Activated T-cell treated with anti-CD3 and anti-CD28 coated beads, Interleukin-2, amount 50 U/mL, for 1 hour (primary cell): ENCODE measurements at regions not wholly inside any gene's neighbourhood (a gene's known extent, or its start where the extent isn't known, plus 50 kb on each side); places are given as distances from the start of the nearest gene placed in this dataset.
"Not testable (repeated sequence)": the region's sequence is repeated elsewhere in the genome, so short reads cannot be mapped to it uniquely, and the experiment has no call there.

Experiments used
- DNase-seq: peaks from one replicate; pipeline ENCODE4 v3.0.0-alpha.2; 2020

DNA sequence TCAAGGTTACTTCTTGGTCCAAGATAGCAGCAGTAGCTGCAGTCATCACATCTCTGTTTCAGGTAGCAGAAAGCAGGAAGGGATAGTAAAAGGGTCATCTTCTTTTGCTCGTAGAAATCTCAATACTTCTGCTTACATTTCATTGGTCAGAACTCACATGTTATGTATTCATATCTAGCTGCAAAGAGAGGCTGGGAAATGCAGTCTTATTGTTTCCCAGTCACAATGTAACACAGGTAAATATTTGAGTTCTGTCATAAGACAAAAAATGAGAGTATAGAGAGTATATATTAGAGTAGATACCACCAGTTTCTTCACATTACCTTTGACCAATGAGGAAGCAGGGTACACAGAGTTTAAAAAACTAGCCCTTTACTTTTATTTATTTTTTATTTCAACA, 132.4 kb upstream of the ITGA6 start:
- DNase-seq = no peak

DNA sequence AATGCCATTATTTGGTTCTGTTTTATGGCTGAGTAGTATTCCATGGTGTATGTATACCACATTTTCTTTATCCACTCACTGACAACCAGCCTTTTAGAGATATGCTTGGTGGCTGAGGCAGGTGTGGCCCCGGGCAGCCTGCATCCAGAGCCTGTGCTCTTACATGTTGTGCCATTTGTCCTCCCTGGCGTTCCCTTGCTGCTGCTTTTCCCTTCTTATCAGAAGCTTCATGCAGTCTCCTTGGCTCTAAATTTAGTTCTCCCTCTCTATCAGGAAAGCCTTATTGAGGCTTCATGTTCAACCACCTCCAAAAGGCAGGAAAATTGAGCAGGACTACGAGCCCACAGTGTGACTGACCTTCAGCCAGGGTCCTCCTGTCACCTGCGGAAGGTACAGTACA, 131.7 kb upstream of the ITGA6 start:
- no peak for DNase-seq

DNA sequence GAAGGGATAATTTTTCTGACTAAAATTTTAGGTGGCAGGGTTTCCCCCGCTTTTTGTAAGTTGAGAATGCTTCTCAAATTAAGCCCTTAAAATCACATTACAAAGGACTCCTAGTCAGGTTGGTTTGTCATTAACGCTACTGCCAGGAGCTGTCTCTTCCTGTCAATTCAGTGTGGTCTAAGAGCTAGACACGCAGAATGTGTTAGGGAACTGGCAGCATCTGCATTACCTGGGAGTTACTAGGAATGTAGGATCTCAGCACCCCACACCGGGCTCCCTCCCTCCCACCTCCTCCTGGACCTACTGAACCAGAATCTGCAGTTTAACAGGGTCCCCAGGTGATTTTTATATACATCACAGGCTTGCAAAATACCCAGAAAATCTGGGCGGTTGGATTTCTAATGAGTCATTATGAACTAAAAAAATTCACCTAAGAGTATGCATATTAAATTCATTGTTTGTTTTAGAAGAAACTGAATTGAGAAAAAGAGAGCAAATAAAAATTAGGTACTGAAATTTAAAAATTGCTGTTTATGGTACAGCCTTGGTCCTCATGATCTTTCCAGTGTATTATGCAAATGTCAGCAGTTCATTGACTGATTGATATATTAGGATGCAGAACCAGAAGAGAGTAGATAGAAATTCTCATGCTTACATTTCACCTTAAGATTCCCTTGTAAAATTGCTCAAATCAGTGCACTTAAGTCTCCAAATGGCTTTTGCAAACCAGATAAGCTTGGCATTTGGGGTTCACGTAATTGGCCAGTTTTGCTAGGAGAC, 130.9 kb upstream of the ITGA6 start:
- DNase-seq = no peak

DNA sequence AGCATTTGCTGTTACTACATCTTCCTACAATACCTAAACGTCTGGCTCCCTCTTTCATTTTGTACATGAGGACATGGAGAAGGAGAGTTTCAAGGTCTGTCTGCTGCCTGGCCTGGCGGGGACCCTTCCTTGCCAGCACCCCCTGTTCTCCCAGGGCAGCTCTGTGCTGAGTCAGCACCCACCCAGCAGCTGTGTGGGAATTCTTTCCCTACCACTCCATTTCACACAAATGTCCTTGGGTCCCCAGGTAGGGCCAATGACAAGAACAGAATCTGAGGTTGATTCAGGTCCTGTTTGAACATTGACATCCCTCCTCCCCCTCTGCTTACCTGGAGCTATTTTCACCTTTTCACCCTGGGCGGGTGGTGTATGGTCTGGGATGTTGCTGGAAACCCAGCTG, 129.9 kb upstream of the ITGA6 start:
- DNase-seq = no peak

DNA sequence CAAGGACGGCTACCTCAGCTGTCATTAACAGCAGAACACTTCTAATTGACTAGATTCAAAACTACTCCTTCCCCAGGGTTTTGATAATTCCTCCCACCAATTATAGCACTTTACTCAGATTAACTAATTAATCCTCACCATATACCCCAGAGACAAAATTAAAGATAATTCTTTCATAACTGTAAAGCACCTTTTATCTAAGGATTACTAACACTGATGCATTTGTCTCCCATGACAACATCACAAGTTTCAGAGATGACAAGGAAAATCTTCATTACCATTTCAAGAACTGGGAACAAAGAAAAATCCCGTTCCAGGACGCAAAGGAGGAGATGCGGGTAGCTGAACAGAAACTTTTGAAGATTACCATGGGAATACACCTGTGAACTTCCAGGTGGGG, 129.4 kb upstream of the ITGA6 start:
- DNase-seq = no peak

DNA sequence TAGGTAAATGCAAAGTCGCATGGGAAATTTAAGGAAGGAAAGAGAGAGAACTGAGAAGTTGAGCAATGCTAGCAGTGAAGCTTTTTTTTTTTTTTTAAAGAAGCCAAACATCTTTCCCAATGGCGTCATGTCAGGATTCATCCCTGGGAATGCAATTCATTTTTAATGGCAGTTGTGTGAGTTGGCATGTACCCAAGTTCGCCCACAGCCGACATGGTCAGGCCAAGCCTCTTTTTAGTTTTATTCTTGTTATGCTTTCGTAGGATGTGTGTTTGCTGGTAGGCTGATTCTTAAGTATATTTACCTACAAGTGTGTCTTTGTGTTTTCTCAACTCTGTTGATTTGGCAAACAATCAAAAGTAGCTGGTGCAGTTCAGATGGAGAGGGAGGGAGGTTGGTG, 127.6 kb upstream of the ITGA6 start:
- DNase-seq = no peak

DNA sequence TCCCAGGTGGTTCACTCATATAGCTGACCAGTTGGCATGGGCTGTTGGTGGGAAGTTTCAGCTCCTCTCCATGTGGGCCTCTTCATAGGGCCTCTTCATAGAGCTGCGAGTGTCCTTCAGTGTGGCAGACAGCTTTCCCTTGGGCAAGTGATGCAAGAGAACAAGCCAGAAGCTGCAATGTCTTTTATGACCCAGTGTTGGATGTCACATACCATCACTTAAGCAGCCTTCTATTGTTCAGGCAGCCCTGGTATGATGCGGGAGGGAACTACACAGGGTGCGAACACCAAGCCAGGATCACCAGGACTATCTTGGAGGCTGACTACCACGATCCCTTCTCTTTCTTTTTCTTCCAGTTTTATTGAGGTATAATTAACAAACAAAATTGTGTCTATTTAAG, 126.5 kb upstream of the ITGA6 start:
- DNase-seq = no peak

DNA sequence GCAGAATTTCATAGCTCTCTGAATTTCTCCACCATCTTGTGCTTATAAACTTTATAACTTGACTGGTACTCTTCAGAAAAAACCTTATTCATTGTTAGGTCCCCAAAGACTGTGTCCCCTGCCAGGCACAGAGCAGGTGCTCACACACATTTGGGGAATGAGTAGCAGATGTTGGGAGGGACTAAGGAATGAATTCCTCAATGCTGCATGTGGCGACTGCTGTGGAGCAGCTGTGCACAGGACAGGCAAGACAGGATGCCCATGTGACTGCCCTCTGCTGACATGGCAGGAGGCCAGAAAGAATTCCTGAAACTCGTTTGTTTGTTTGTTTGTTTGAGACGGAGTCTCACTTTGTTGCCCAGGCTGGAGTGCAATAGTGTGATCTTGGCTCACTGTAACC, 122.3 kb upstream of the ITGA6 start:
- DNase-seq = no peak

DNA sequence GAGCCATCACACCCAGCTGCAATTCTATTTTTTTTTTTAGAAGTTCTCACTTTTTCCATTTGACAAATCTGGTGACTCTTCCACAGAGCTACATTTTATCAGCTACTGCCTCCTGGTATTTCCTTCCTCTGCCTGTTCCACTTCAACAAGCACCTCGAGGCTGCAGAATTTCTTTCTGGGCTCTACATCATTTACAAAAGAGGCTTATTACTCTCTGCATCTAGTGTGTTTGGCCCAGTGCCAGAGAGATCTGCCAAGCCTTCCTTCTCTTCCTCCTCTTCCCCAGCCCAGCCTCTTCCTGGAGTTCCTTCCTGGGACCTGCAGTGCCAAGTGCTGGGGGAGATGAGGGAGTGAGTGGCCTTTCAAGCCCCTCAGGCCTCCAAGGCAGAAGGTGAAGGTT, 119.6 kb upstream of the ITGA6 start:
- DNase-seq = no peak

DNA sequence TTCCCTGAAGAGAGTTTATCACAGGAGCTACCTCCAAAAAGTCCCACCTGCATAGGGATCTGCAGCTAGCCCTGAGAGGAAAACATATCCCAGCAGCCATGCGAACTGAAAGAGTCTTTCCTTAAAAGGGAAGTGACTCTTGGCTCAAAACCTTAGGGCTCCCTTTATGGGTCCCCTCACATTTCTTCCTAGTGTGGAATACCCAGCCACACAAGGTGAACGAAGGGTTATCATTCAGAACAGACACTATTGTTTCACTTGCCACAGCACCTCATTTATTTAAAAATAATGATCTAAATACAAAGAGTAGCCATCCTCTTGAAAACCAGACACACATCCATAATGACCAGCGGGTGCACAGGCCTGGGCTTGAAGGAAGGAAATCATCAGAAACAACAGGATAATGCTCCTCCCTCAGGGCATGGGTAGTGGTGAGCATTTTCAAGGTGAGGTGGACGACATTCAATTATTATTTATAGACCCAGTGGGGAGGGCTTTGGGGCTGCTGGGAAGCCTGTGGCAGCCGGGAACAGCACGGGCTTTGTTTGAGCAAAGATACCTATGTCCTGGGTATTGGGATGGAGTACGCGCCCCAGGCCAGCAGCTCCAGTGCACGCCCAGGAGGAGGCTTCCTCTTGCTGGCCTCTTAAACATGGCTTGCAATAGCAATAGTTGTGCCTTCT, 119.0 kb upstream of the ITGA6 start:
- DNase-seq = no peak

DNA sequence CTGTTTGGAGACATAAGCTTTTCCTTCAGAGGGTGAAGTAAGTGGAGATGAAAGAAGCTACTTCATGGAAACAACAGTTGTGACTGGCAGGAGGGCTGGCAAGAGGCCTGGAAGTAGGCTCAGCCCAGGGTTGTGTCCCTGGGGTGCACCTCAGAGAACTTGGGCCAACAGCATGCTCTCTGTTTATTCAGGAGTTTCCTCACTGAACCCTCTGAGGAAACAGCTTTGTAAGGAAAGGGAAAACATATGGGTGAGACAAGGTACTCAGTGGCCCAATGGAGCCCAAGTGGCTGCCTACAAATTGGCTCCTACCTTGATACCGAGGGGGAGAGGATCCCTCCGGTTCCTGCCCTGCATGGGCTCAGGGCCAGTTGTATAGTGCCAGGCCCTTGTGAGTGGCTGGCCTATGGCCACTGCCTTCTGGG, 115.5 kb upstream of the ITGA6 start:
- no peak for DNase-seq

DNA sequence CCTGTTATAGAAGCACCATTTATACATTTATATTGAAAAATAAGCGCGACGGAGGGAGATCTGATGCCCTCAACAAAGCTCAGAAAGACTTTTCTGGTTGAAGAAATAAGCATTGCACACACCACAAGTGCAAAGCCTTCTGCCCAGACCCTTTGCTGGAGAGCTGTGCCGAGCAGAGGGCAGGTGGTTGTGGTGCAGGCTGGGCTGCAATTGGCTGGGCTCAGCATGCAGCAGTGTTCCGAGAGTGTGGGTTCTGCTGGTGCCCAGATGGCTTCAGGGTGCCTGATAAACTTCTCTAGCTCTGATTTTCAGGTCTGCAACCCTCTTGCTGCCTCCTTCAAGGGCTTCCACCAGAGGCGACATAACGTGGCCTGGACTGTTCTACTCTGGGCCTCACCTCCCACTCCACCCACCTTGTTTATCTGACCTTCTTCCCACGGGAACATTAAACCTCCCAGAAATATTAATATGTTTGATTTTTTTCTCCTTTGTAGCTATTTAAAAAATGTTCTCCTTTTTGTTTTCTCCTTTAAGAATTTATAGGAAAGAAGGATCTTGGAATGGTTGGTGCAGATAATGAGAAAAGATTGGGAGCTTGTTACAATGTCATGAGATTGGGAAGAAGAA, 113.6 kb upstream of the ITGA6 start:
- DNase-seq = no peak

DNA sequence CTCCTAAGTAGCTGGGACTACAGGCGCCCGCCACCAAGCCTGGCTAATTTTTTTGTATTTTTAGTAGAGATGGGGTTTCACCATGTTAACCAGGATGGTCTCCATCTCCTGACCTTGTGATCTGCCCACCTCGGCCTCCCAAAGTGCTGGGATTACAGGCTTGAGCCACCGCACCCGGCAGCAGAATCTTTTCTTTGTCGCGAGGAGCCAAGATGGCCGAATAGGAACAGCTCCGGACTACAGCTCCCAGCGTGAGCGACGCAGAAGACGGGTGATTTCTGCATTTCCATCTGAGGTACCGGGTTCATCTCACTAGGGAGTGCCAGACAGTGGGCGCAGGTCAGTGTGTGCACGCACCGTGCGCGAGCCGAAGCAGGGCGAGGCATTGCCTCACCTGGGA, 112.3 kb upstream of the ITGA6 start:
- DNase-seq = not testable (repeated sequence)

DNA sequence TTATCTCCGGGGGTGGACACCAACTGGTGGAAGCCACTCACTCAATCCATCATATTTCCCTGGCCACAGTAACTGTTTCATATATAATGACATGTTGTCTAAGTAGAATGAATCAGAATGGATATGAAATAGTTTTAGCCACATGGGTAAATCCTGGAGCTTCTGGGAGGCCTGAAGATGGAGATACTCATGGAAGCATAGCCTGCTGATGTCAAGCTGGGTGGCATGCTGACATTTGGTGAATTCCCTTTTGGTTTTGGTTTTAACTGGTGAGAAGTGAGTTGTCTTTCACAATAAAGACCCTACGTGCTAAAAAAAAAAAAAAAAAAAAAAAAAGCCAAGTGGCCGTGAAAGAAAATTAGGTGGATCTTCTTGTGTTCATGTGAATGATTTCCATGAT, 105.3 kb upstream of the ITGA6 start:
- no peak for DNase-seq

DNA sequence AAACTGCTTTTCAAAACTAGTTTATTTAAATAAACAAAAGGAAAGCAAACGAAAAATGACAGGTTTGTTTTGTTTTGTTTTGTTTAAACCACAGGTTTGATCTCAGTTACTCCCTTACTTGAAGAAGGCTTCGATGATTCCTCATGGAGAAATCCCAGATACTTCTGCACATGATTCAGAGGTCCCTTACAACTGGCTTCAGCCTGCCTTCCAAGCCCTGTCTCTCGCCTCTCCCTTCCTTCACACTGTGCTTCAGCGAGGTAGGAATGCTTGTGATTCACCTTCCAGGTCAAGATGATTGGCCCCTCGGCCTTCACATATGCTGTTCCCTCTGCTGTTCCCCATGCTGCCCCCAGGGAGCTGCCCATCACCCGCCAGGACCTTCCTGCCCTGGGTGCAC, 104.1 kb upstream of the ITGA6 start:
- no peak for DNase-seq

DNA sequence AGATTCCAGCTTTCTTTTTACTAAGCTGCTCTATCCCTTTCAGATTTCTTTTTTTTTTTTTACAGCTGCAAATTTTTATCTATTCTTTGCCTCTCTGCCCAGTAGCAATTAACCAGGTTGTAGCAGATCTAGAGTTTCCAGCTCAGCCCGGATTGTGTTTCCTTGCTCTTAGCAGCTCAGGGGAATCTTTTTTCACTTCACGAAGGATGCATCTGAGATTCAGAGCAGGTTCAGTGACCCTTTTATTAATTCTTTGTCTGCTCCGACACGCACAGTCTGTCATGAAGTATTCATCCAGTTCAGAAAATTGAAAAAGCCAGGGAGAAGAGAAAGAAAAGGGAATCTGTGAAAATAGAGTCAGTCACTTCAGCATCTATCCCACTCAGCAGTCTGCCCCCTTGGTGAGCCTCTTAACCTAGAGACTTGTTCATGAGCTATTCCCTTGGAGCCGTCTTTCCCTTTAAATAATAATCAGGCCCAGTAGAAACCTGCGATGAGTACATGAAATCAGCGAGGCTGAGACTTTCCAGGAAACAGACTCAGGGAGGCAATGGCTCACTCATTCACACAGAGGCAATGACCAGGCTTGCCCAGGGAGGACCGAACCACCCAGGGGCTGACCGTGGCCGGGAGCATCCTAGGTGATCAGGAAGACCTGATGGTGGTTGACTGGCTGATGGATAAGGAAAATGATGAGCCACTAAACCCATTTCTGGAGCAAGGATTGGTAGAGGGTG, 103.4 kb upstream of the ITGA6 start:
- no peak for DNase-seq

DNA sequence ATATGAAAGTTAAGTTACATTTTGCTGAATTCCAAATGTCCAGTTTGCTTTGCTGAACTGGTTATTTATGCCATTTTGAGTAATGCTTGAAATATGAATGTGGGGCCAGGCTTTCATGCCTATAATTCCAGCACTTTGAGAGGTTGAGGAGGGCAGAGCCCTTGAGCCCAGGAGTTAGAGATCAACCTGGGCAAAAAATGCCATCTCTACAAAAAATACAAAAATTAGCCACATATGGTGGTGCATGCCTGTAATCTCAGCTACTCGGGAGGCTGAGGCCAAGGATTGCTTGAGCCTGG, 101.2 kb upstream of the ITGA6 start:
- DNase-seq = no peak

DNA sequence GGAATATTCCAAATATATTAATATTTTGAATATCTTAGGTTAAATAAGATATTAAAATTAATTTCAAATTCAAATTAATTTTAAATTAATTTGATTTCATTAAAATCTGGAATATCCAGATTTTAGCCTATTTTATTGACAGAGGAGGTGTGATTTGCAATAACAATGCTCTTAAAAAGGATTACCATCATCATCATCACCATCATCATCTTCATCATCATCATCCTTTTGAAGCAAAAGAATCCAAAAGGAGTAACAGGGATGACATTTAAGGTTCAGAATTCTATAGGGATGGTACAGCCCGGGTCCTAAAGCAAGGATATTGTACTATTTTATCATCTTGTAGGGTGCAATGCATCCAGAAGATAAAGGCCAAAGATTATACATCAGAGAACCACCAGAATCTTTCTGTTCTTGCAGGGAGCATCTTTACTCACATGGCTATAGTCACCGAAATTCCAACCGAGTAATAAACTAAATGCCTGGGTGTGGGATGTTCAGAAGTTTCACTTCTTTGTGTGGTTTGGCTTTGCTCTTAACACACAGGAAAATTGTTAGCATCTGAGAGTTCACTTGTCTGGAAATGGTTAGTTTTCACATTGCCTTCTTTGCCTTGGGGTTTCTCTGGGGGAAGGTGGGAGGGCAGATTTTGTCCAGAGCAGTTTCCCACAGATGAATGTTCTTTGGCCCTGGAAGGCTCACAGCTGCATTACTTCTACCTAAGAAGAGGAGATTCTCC, 99.1 kb upstream of the ITGA6 start:
- no peak for DNase-seq

DNA sequence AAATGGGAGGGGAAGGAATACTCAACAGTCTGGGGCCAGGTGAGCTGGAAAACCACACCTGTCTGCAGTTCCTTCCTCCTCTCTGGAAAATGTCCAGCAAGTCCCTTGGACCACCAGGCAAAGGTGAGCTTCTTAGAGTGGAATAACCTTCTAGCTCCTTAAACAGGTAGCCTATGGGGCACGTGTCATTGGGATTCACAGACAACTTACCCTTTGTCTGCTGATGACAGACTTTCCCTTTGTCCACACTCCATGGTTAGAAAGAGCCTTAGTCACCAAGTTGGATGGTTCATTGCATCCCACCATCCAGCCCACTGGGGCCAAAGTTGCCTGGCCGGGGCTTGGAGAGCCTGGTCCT, 98.0 kb upstream of the ITGA6 start:
- no peak for DNase-seq

DNA sequence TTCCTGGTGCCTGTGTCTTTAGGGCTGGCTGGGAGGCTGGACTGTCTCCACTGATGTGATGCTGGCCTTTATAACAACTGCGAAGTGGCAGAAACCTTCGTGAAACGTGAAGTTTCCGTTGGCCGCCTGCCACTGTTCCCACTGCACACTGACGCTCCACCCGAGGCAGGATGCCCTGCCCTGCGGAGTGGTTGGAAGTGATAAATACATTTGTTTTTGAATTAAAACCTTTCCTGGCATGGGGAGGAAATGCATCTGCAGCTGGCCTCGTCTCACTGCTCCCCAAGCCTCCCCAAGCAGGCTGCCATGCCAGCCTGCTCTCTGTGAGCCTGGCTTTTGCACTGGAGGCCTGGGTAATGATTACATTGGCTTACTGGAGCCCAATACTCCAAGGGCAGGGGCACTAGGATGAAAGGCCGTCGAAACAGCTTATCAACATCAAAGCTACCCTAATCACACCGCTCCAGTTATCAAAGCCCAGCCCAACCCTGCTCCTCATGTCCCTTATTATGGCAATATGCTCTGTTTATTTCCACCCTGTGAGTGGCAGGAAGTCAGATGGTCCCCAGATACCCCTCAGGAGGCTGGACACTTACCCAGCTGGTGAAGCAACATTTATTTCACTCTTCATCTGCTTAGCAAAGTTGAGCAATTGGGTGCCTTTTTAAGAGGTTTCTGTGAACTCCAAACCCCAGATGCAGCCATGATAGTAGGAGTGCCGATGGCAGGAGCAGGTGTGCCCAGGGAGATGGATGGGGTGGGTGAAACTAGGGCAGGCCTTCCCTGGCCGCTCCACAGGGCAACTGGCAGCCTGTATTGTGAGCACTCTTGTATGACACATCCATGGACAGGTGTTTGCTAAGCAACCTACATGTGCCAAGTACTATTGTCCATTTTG, 97.4 kb upstream of the ITGA6 start:
- DNase-seq = no peak

DNA sequence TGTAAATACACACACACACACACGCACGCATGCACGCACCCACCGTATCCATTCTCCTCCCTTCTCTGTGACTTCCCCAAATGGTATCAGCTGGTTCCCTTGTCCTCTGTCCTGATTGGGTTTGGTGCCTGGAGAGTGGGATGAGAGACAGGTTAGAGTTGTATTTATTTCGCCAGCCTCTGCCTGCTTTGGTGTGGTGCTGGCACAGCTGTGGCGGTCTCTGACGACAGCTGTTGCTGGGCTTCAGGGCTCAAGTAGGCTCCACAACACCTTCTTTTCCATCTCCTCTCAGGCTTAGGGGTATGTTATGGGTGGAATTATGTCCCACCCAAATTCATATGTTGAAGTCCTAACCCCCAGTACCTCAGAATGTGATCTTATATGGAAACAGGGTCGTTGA, 94.9 kb upstream of the ITGA6 start:
- DNase-seq = no peak
